Right lobe of liver (tissue), 6 donors: ENCODE measurements at regions not wholly inside any gene's neighbourhood (a gene's known extent, or its start where the extent isn't known, plus 50 kb on each side); places are given as distances from the start of the nearest gene placed in this dataset.
"Not testable (repeated sequence)": the region's sequence is repeated elsewhere in the genome, so short reads cannot be mapped to it uniquely, and the experiment has no call there.

Source experiments
- ATAC-seq, 4 donors: fragments of 200-7000 bp; cut with Tn5 transposase; one replicate each; pipeline ENCODE4 v1.9.1; 2020; ENCODE audit warnings: mild to moderate bottlenecking in 4 of 4, moderate library complexity in 4 of 4
- DNase-seq, 3 donors: peaks; one replicate each; pipeline ENCODE4 v3.0.0-alpha.2; 2020
- H3K27ac ChIP-seq, 3 donors: fragments of 200-600 bp; one replicate each; pipeline ENCODE4 v1.8.0; 2022
- H3K27me3 ChIP-seq, 2 donors: fragments of 200-600 bp; one replicate each; pipeline ENCODE4 v1.8.0; 2022
- H3K36me3 ChIP-seq, 4 donors: fragments of 200-600 bp; sonication (generic) in 1 of 4; one replicate each; pipeline versions ENCODE4 v1.5.1 to v1.8.0; 2017 to 2022; ENCODE audit warnings: control low read depth in 1 of 4
- H3K4me1 ChIP-seq, 4 donors: fragments of 200-600 bp; sonication (generic) in 1 of 4; one replicate each; pipeline versions ENCODE4 v1.5.1 to v1.8.0; 2017 to 2022; ENCODE audit warnings: control low read depth in 1 of 4
- H3K4me3 ChIP-seq, 3 donors: fragments of 200-600 bp; one replicate each; pipeline ENCODE4 v1.8.0; 2022
- H3K9me3 ChIP-seq, 4 donors: fragments of 200-600 bp; sonication (generic) in 1 of 4; one replicate each; pipeline versions ENCODE4 v1.5.1 to v1.8.0; 2017 to 2022; ENCODE audit warnings: control low read depth in 1 of 4
- CTCF ChIP-seq, 4 donors: fragments of 200-600 bp in 3 of 4; fragments of 450-650 bp in 1 of 4; IDR thresholded peaks; one replicate each; pipeline versions ENCODE4 v1.5.1 to v1.8.0; 2016 to 2022; ENCODE audit warnings: antibody characterized with exemption in 4 of 4, mild to moderate bottlenecking in 2 of 4
- POLR2A ChIP-seq: fragments of 450-650 bp; IDR thresholded peaks from one replicate; pipeline ENCODE4 v1.6.1; 2017; ENCODE audit warnings: antibody characterized with exemption, mild to moderate bottlenecking
- WGBS: methylation state at CpG from one replicate; pipeline ENCODE4 v1.1.6; 2018; ENCODE audit warnings: low coverage, low lambda C conversion rate; ENCODE audit not compliant: insufficient coverage; ENCODE audit errors: missing lambda C conversion rate; 5-methylcytosine and 5-hydroxymethylcytosine counted together
- intact Hi-C, 2 donors: fragments of 100-400 bp; cut with DNase I; formaldehyde crosslinking; loops; one replicate each; pipeline versions ENCODE4 v1.11.2 to v1.14.1; 2022
- donor health status: DM: no; HTN: yes; CAD: no.
- donor health status: DM: no; HTN: no; CAD: no.
- donor health status: DM: no; HTN: no; CAD: no.
- donor health status: DM: no; HTN: yes; CAD: no.
- donor health status: DM: no; HTN: yes; CAD: no.

- Histone ChIP-seq H3K4me1 (no peaks in the 10 kb centered on the region), H3K36me3 (no peaks in the 10 kb centered on the region), H3K9me3 (no peaks in the 10 kb centered on the region), H3K27ac (no peak overlapping the region), H3K4me3 (no peak overlapping the region), H3K27me3 (no peaks in the 10 kb centered on the region)
- WGBS = 91% methylated on average over 3 of the region's 3 CpGs
- TF ChIP-seq POLR2A = no peak
- TF ChIP-seq CTCF (IDR thresholded peaks at IDR 0.05) = no peak
- intact Hi-C loops = no loop called here
- ATAC-seq (no peak), DNase-seq (no peak)
Observed at GRCh38 chr10:77721815-77722214, 84.2 kb upstream of the KCNMA1 start.

GRCh38 chr10:77718957-77719356 lies 81.3 kb upstream of the KCNMA1 start:
- Histone ChIP-seq H3K36me3 (no peaks in the 10 kb centered on the region), H3K9me3 (no peaks in the 10 kb centered on the region), H3K4me3 (no peak overlapping the region), H3K27ac (no peak overlapping the region), H3K4me1 (no peaks in the 10 kb centered on the region), H3K27me3 (no peaks in the 10 kb centered on the region)
- TF ChIP-seq POLR2A (no peak), CTCF (IDR thresholded peaks at IDR 0.05) (no peak)
- no peak for DNase-seq
- 45% methylated on average over 2 of the region's 2 CpGs for WGBS
- intact Hi-C loops = no loop called here
- ATAC-seq = no peak

GRCh38 chr10:77718312-77718711 lies 80.7 kb upstream of the KCNMA1 start:
- H3K4me3 ChIP-seq, H3K9me3 ChIP-seq, DNase-seq, H3K4me1 ChIP-seq, H3K36me3 ChIP-seq, intact Hi-C loops, H3K27ac ChIP-seq, H3K27me3 ChIP-seq, ATAC-seq: not testable (repeated sequence)
- WGBS = 61% methylated on average over 2 of the region's 6 CpGs

GRCh38 chr10:77717336-77717735 lies 79.7 kb upstream of the KCNMA1 start:
- Histone ChIP-seq H3K36me3 (no peaks in the 10 kb centered on the region), H3K9me3 (no peaks in the 10 kb centered on the region), H3K4me1 (no peaks in the 10 kb centered on the region), H3K27me3 (no peaks in the 10 kb centered on the region), H3K4me3 (no peak overlapping the region), H3K27ac (no peak overlapping the region)
- no peak for ATAC-seq
- TF ChIP-seq POLR2A (no peak), CTCF (IDR thresholded peaks at IDR 0.05) (no peak)
- intact Hi-C loops = no loop called here
- DNase-seq = no peak
- WGBS = 50% methylated on average over 1 of the region's 3 CpGs

- ATAC-seq (no peak), DNase-seq (no peak)
- TF ChIP-seq POLR2A (no peak), CTCF (IDR thresholded peaks at IDR 0.05) (no peak)
- Histone ChIP-seq H3K4me1 (no peaks in the 10 kb centered on the region), H3K4me3 (no peak overlapping the region), H3K9me3 (no peaks in the 10 kb centered on the region), H3K27ac (no peak overlapping the region), H3K27me3 (no peaks in the 10 kb centered on the region), H3K36me3 (no peaks in the 10 kb centered on the region)
- intact Hi-C loops = no loop called here
- 62% methylated on average over 8 of the region's 13 CpGs for WGBS
Observed at GRCh38 chr10:77716458-77717317, 79.1 kb upstream of the KCNMA1 start.
